K562 (cell line): ENCODE measurements at regions not wholly inside any gene's neighbourhood (a gene's known extent, or its start where the extent isn't known, plus 50 kb on each side); places are given as distances from the start of the nearest gene placed in this dataset.

Experiments
- ATAC-seq: fragments of 200-7000 bp; cut with Tn5 transposase; 3 replicates; pipeline ENCODE4 v1.9.1; 2020; ENCODE audit warnings: moderate library complexity
- BruUV-seq: library from RNA; stranded (reverse); fragments of 400-500 nt; replicated peaks from 2 replicates; lab custom pipeline; 2021; lab: Mats Ljungman, UMichigan
- CTCF ChIA-PET: fragments of 300-600 bp; formaldehyde crosslinking; extraction: SDS; loops from one replicate; lab custom pipeline; 2021; ENCODE audit warnings: low intra/inter-chr PET ratio; lab: Yijun Ruan, JAX
- POLR2A ChIA-PET: fragments of 300-600, 350-650 bp; sonication (Branson Sonifier 250); formaldehyde crosslinking; extraction: SDS; loops from one replicate; lab custom pipeline; 2021; ENCODE audit warnings: antibody characterized with exemption, inconsistent platforms; lab: Yijun Ruan, JAX
- DNase-seq, 4 experiments: peaks; one replicate each; pipeline versions ENCODE4 v3.0.0 to v3.0.0-alpha.2; 2011 to 2018; ENCODE audit warnings: low spot score in 3 of 4, mixed read lengths in 3 of 4; ENCODE audit errors: extremely low read depth in 1 of 4
- FAIRE-seq: peaks from 2 replicates; lab custom pipeline; 2011; peaks lifted over from hg19 to GRCh38; lab: Jason Lieb, UNC
- H2AFZ ChIP-seq: 2 replicates; pipeline ENCODE4 v1.6.0; 2011; ENCODE audit warnings: low read depth, low read length, control low read depth, inconsistent platforms
- H3K27ac ChIP-seq: fragments of 200-600 bp; 3 replicates; pipeline ENCODE4 v1.8.0; 2011; ENCODE audit warnings: low read depth, mild to moderate bottlenecking, control low read depth, inconsistent platforms, low read length, moderate library complexity, mixed read lengths; ENCODE audit errors: extremely low read depth
- H3K27me3 ChIP-seq, 2 experiments: fragments of 300-600 bp in 1 of 2; 2 replicates in 1 of 2; 3 replicates in 1 of 2; pipeline versions ENCODE4 v1.6.0 to v1.8.0; 2011; ENCODE audit warnings: inconsistent platforms in 2 of 2, low read length in 2 of 2, mild to moderate bottlenecking in 1 of 2, mixed read lengths in 1 of 2, moderate library complexity in 1 of 2; ENCODE audit not compliant: control insufficient read depth in 2 of 2, insufficient read depth in 2 of 2
- H3K36me3 ChIP-seq: fragments of 300-600 bp; 3 replicates; pipeline ENCODE4 v1.8.0; 2011; ENCODE audit warnings: mild to moderate bottlenecking, low read length, inconsistent platforms; ENCODE audit not compliant: control insufficient read depth, insufficient read depth
- H3K4me1 ChIP-seq, 2 experiments: fragments of 200-600 bp in 1 of 2; replicated peaks in 1 of 2; 2 replicates in 1 of 2; 3 replicates in 1 of 2; pipeline versions ENCODE4 v1.5.1 to v1.8.0; 2011; ENCODE audit warnings: inconsistent platforms in 2 of 2, low read length in 2 of 2, mild to moderate bottlenecking in 1 of 2, mixed read lengths in 1 of 2, moderate library complexity in 1 of 2; ENCODE audit not compliant: control insufficient read depth in 2 of 2, insufficient read depth in 2 of 2
- H3K4me2 ChIP-seq: 2 replicates; pipeline ENCODE4 v1.6.1; 2011; ENCODE audit warnings: low read length, control low read depth, inconsistent platforms, mixed read lengths; ENCODE audit not compliant: insufficient read depth
- H3K4me3 ChIP-seq: fragments of 200-600 bp; sonication (generic), shearing (Covaris generic); 2 replicates; pipeline ENCODE4 v1.5.1; 2016; ENCODE audit warnings: control low read depth, inconsistent platforms
- H3K79me2 ChIP-seq: fragments of 200-600 bp; 3 replicates; pipeline ENCODE4 v1.8.0; 2011; ENCODE audit warnings: low read length, inconsistent platforms; ENCODE audit not compliant: control insufficient read depth, insufficient read depth
- H3K9ac ChIP-seq, 2 experiments: 2 replicates each; pipeline versions ENCODE4 v1.6.0 to v1.6.1; 2011; ENCODE audit warnings: low read depth in 2 of 2, low read length in 2 of 2, control low read depth in 1 of 2, inconsistent platforms in 1 of 2, mild to moderate bottlenecking in 1 of 2, mixed read lengths in 1 of 2; ENCODE audit not compliant: insufficient read depth in 1 of 2
- H3K9me1 ChIP-seq: one replicate; pipeline ENCODE4 v1.6.0; 2011; ENCODE audit warnings: inconsistent platforms, mild to moderate bottlenecking, low read length, moderate library complexity; ENCODE audit not compliant: control insufficient read depth, insufficient read depth
- H3K9me3 ChIP-seq: replicated peaks from 2 replicates; pipeline ENCODE4 v1.5.1; 2011; ENCODE audit warnings: low read depth, low read length, inconsistent platforms; ENCODE audit not compliant: control insufficient read depth, insufficient read depth
- H4K20me1 ChIP-seq: replicated peaks from 2 replicates; pipeline ENCODE4 v1.6.1; 2011; ENCODE audit warnings: low read length, inconsistent platforms, mixed read lengths; ENCODE audit not compliant: control insufficient read depth, insufficient read depth
- CCNT2 ChIP-seq: IDR thresholded peaks from 2 replicates; pipeline ENCODE4 v1.6.1; 2011; ENCODE audit warnings: borderline replicate concordance, low read depth, mild to moderate bottlenecking, moderate library complexity, mixed read lengths, low read length; ENCODE audit not compliant: insufficient read length; ENCODE audit errors: extremely low read depth
- EP400 ChIP-seq: fragments of 450-650 bp; IDR thresholded peaks from 2 replicates; pipeline ENCODE4 v1.6.1; 2017; ENCODE audit warnings: antibody characterized with exemption, mild to moderate bottlenecking, moderate library complexity
- FOSL1 ChIP-seq: fragments of 200-800 bp; sonication (Bioruptor generic); conservative IDR thresholded peaks from 2 replicates; pipeline ENCODE4 v1.6.1; 2016; ENCODE audit warnings: missing genetic modification characterization, missing compliant biosample characterization
- KDM2B ChIP-seq: fragments of 250-450 bp; sonication (Bioruptor Pico); IDR thresholded peaks from 2 replicates; pipeline ENCODE4 v1.8.0; 2021; ENCODE audit warnings: mild to moderate bottlenecking, moderate library complexity
- MITF ChIP-seq: IDR thresholded peaks from 2 replicates; pipeline ENCODE4 v1.6.1; 2014; ENCODE audit warnings: antibody characterized with exemption
- NEUROD1 ChIP-seq: fragments of 150-350 bp; IDR thresholded peaks from 2 replicates; pipeline ENCODE4 v1.6.1; 2014; ENCODE audit warnings: borderline replicate concordance, low read length, low read depth; ENCODE audit not compliant: partially characterized antibody
- SIRT6 ChIP-seq: IDR thresholded peaks from one replicate; pipeline ENCODE4 v1.6.1; 2012; ENCODE audit warnings: low read depth, mild to moderate bottlenecking, control low read depth, inconsistent platforms, low read length, moderate library complexity
- SMARCB1 ChIP-seq: IDR thresholded peaks from 2 replicates; pipeline ENCODE4 v1.6.1; 2011; ENCODE audit warnings: improper control_type of control experiment, low read depth; ENCODE audit not compliant: insufficient read length
- SUPT5H ChIP-seq: fragments of 450-650 bp; IDR thresholded peaks from 2 replicates; pipeline ENCODE4 v1.6.1; 2016
- TRIM24 ChIP-seq, 2 experiments: fragments of 450-650 bp; IDR thresholded peaks; 2 replicates each; pipeline ENCODE4 v1.6.1; 2016
- UBTF ChIP-seq, 2 experiments: IDR thresholded peaks; 2 replicates each; pipeline ENCODE4 v1.6.1; 2012; ENCODE audit warnings: improper control_type of control experiment in 2 of 2, low read depth in 2 of 2, low read length in 2 of 2, borderline replicate concordance in 1 of 2
- XRCC5 ChIP-seq: fragments of 200-400 bp; formaldehyde crosslinking; IDR thresholded peaks from 2 replicates; pipeline ENCODE4 v1.6.1; 2017; ENCODE audit warnings: low read depth, mild to moderate bottlenecking, low read length
- ZFP1 ChIP-seq: fragments of 450-650 bp; formaldehyde crosslinking; IDR thresholded peaks from 2 replicates; pipeline ENCODE4 v1.4.0; 2020; ENCODE audit warnings: mild to moderate bottlenecking, mixed read lengths
- ZFPM2 ChIP-seq: fragments of 250-450 bp; sonication (Bioruptor Pico); IDR thresholded peaks from 2 replicates; pipeline ENCODE4 v1.5.1; 2022; ENCODE audit warnings: mild to moderate bottlenecking
- ZNF175 ChIP-seq: fragments of 200-800 bp; sonication (Bioruptor generic); IDR thresholded peaks from 2 replicates; pipeline ENCODE4 v1.6.1; 2016; ENCODE audit warnings: low read depth, mild to moderate bottlenecking, missing genetic modification characterization, missing compliant biosample characterization
- ZNF280B ChIP-seq: fragments of 250-450 bp; sonication (Bioruptor Pico); IDR thresholded peaks from 2 replicates; pipeline ENCODE4 v1.5.1; 2021; ENCODE audit warnings: mild to moderate bottlenecking
- ZNF347 ChIP-seq: fragments of 450-650 bp; formaldehyde crosslinking; IDR thresholded peaks from 2 replicates; pipeline ENCODE4 v1.4.0; 2020; ENCODE audit warnings: low read depth, mild to moderate bottlenecking, moderate library complexity
- ZNF589 ChIP-seq: fragments of 200-800 bp; sonication (Bioruptor generic); IDR thresholded peaks from 2 replicates; pipeline ENCODE4 v1.6.1; 2016; ENCODE audit warnings: low read depth, missing genetic modification characterization, missing compliant biosample characterization
- ZNF778 ChIP-seq: fragments of 450-650 bp; formaldehyde crosslinking; IDR thresholded peaks from 2 replicates; pipeline ENCODE4 v1.4.0; 2020; ENCODE audit warnings: mild to moderate bottlenecking, moderate library complexity
- WGBS: fragments of 100-300 bp; shearing (Covaris generic); methylation state at CpG from one replicate; pipeline ENCODE4 v1.1.6; 2016; ENCODE audit warnings: low coverage, mixed read lengths; ENCODE audit not compliant: insufficient coverage; ENCODE audit errors: missing lambda C conversion rate; 5-methylcytosine and 5-hydroxymethylcytosine counted together
- in situ Hi-C: fragments of 300-500 bp; cut with MboI; formaldehyde crosslinking; loops from 4 replicates; pipeline ENCODE4 v1.15.0; 2018; ENCODE audit warnings: inconsistent platforms, mixed read lengths
- intact Hi-C: fragments of 100-400 bp; cut with micrococcal nuclease; formaldehyde crosslinking; loops from 2 replicates; pipeline ENCODE4 v1.14.2; 2022

GRCh38 chr2:145106293-145106692 is 586.4 kb upstream of the ZEB2 start:
- 52% methylated on average over 5 of the region's 5 CpGs for WGBS
- in situ Hi-C loops: no loop called here
- no peaks in the 10 kb centered on the region for H3K36me3 ChIP-seq
- no peak overlapping the region for H3K4me2 ChIP-seq
- H4K20me1 ChIP-seq: no peaks in the 10 kb centered on the region
- intact Hi-C loops: no loop called here
- no peaks in the 10 kb centered on the region for H3K4me1 ChIP-seq
- H3K9me1 ChIP-seq: no peaks in the 10 kb centered on the region
- FAIRE-seq: no peak
- no peak overlapping the region for H3K27ac ChIP-seq
- no peaks in the 10 kb centered on the region for H3K79me2 ChIP-seq
- H3K4me3 ChIP-seq: no peak overlapping the region
- ChIA-PET CTCF (no interaction called here), POLR2A (no interaction called here)
- no peak for DNase-seq
- no peak overlapping the region for H2AFZ ChIP-seq
- H3K9ac ChIP-seq: no peak overlapping the region
- BruUV-seq: no TSS peak
- H3K27me3 ChIP-seq: no peaks in the 10 kb centered on the region
- no peaks in the 10 kb centered on the region for H3K9me3 ChIP-seq
- no peak for ATAC-seq
- TF ChIP-seq SIRT6 (no peak), ZNF175 (CRISPR knock-in tag) (no peak), KDM2B (CRISPR knock-in tag) (no peak), ZNF280B (CRISPR knock-in tag) (no peak), UBTF (IDR thresholded peaks at IDR 0.05; ENCODE audit: borderline replicate concordance in 1 of 2, low read depth in 2 of 2, low read length in 2 of 2) (no peak), EP400 (no peak), MITF (no peak), ZFPM2 (CRISPR knock-in tag) (no peak), TRIM24 (IDR thresholded peaks at IDR 0.05) (no peak), FOSL1 (tag) (no peak), XRCC5 (no peak), ZNF778 (CRISPR knock-in tag) (no peak), ZFP1 (no peak), SUPT5H (no peak), ZNF589 (CRISPR knock-in tag) (no peak), SMARCB1 (no peak), ZNF347 (CRISPR knock-in tag) (no peak), NEUROD1 (no peak), CCNT2 (no peak)
